HG02642 (cell line): ENCODE measurements at regions not wholly inside any gene's neighbourhood (a gene's known extent, or its start where the extent isn't known, plus 50 kb on each side); places are given as distances from the start of the nearest gene placed in this dataset.

Experiments used
- ATAC-seq: cut with Tn5 transposase; IDR thresholded peaks from one replicate; pipeline ENCODE4 v1.9.1; 2021; ENCODE audit warnings: mild to moderate bottlenecking; ENCODE audit not compliant: unreplicated experiment, poor library complexity

DNA sequence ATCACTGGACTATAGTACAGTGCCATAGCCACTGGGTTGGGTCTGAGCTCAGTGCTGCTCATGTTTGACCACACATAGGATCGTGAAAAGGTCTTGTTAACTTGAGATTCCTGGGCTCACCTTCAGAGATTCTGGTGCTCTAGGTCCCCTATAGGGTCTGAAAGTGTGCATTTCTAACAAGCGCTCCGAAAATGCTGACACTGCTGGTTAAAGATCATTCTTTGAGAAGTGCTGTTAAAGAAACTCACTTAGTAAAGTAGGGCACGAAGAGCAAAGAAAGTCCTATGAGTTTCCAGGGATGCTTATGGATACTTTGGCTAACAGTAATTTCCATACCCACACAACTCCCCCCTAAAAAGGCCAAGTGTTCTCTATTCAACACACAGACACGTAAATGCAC, 108.1 kb upstream of the PAX6 start:
- ATAC-seq = no peak

DNA sequence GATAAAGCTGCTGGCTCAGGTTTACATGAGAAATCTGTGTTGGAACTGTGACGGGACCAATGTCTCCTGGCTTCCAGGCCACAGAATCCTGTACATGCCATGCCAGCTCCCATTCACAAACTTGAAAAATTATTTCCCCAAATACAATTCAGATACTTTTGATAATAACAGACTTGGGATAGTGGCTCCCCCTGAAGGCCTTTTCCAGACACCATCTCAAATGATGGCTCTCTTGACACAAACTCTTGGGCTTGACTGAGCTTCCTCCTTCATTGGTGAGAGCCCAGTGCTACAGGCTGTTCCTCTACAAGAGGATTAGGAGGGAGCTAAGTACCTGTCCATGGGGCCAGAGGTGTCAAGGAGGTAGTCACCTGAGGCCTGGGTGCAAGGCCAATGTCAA, 104.7 kb upstream of the PAX6 start:
- ATAC-seq = no peak

DNA sequence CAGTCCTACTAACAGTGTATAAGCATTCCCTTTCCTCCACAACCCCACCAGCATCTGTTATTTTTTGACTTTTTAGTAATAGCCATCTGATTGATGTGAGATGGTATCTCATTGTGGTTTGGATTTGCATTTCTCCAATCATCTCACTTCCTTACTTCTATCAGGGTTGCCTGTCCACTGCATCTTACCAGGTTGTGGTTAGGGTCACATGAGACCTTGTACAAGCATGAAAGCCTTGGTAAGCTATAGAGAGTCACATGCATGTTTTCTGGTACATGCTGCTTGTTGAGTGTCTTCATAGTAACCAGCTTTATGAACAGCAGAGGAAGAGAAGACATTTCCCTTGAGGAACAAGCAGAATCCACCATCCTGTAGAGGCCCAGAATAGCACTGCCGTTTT, 102.9 kb upstream of the PAX6 start:
- no peak for ATAC-seq

DNA sequence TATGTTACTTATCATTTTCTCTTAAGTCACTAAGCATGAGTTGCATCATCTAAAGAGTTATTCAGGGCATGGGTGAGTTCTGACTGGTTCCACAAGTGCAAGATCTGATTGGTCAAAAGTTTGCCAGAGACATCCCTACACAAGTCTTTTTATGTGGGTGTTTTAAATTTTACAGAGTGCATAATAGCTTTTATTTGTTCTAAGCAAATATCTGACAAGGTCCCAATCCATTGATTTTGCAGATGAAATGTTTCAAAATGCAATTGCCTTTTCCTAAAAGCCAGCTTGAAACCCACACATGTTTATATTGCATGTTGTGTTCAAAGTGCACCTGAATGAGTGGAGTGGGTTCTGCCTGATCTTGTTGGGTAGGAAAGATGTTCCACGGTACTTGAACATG, 101.7 kb upstream of the PAX6 start:
- no peak for ATAC-seq

DNA sequence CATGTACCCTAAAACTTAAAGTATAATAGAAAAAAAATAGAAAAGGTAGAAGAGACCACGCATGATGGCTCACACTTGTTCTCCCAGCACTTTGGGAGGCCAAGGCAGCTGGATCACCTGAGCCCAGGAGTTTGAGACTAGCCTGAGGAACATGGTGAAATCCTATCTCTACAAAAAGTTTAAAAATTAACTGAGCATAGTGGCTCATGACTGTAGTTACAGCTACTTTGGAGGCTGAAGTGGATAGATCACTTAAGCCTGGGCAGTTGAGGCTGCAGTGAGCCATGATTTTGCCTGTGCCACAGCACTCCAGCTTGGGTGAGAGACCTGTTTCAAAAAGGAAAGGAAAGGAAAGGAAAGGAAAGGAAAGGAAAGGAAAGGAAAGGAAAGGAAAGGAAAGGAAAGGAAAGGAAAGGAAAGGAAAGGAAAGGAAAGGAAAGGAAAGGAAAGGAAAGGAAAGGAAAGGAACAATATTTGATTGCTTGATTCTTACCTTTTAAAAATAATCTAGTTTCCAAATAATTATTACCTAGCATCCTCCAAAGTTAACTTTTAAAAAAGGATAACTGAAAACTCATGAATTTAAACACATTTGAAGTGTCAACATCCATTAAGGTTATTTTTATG, 99.9 kb upstream of the PAX6 start:
- ATAC-seq = no peak

DNA sequence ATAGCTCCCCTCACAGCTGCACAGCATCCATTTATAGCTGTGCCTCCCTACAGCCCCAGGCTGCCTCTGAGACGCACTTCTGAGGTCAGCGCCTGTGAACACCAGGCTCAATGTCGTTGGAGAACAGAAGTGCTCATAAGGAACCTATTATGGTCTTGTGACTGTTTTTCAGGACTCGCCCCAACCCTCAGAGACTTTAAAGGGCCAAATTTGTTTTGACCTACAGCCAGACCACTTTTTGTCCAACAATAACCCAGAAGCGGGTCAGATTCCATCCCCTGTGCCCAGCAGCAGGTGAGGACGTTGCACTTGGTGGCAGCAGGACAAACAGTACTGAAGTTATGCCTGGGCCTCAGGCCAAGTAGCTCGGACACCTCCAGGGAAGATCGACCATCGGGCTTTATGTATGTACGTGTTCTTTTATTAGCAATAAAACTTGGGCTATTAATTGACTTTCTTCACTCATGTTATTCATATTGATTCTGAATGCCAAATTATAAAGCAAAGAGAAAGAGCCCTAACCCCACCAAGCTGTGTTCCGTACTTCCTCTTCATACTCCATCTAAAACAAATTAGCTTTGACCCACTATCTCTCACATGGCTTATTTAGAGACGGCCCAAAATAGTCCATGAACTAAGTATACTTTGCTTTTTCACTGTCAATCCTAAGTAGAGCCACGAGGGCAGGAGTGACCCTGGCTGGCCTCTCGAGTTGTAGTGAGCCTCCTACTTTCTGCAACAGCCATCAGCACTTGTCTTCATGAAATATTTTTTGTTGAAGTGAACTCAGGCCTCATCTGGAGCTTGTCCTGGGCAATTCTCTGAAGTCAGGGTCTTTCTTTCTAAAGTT, 92.3 kb upstream of the PAX6 start:
- no peak for ATAC-seq

DNA sequence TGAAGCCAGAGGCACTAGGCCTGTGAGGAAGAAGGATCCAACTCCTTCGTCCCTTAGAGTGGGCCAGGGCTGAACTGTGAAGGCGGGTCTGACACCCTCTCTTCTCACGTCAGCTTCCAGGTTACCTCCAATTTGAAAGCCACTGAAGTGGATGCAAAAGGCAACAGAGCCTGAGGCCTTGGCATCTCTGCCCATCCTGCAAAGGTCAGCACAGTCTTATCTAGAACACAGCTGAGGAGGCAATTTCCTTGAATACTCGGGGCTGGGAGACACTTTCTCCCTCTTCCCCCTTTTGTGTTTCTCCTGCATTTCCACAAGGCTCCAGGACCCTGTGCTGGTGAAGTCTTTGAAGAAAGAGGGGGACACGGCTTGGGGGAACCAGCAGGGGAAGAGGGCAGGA, 91.6 kb upstream of the PAX6 start:
- no peak for ATAC-seq

DNA sequence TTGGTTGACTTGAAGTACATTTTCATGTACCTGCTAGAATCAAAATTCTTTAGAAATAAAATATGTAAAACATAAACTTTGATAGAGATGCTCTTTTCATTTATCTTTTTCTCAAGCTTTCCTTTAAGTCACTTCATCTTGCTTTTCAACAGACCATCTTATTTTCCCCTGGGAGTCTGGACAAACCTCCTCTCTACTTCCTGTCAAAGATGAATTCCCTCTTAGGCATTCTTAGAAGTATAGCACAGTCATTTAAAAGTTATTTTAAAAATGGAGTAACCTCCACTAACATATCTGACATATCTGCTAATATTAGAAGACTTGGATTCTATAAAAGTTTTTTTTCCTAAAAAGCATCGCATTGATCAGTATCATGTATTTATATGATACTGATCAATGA, 84.8 kb upstream of the PAX6 start:
- no peak for ATAC-seq

DNA sequence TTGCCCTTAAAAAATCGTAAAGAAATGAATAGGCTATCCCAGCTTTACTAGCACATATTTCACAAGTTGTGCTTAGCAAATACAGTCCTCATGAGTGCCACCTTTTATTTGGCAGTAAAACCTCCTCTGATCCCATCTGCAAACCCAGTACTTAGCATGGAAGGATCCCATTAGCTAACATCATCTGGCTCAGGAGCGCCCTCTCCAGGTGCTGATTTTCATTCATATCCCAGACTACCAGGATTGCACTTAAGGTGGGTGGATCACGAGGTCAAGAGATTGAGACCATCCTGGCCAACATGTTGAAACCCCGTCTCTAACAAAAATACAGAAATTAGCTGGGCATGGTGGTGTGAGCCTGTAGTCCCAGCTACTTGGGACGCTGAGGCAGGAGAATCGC, 76.1 kb upstream of the PAX6 start:
- ATAC-seq = no peak

DNA sequence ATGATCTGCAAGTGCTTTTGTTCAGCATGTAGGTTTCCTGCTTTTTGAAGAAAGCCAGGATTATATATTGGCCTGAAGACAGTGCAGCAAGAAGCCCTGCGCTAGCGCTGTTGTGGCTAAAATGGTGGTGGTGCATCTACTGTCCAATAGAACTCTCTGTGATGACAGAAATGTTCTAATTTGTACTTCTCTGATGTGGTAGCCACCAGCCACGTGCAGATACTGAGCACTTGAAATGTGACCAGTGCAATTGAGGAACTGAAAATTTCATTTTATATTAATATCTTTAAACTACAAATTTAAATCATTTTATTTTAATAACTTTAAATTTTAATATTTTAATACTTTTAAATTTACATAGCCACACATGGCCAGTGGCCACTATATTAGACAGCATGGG, 73.0 kb upstream of the PAX6 start:
- ATAC-seq = no peak

DNA sequence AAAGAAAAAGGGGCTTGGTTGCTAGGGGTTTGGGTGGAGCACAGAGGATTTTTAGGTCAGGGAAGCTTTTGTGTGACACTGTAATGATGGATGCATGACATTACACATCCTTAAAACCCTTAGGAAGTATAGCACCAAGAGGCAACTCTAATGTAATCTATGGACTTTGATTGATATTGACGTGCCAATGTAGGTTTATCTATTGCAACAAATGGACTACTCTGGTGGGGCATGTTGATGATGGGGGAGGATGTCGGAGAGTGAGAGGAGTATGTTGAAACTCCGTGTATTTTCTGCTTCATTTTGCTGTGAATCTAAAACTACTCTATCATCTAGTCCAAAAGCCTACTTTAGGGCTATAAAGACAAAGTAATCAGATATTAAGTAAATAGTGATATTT, 72.3 kb upstream of the PAX6 start:
- no peak for ATAC-seq

DNA sequence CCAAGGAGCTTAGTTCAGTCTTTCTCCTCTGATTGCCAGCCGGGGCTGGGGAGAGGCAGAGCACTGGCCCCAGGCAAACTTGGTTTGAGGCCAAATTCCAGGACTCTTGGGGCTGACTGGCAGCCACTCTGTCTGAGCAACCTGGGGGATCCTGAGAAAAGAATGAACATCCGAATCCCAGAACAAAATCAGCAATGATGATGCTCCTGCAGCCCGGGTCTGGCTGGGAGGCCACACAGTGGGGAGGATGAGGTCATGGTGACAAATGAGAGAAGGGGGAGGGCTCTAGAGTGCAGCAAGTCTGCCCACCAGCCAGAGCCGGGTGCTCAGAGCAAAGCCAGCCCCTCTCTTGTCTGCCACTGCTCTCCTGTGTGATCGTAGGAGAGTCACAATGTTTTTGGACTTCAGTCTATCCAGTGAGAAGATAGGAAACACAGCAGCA, 71.8 kb upstream of the PAX6 start:
- no peak for ATAC-seq

DNA sequence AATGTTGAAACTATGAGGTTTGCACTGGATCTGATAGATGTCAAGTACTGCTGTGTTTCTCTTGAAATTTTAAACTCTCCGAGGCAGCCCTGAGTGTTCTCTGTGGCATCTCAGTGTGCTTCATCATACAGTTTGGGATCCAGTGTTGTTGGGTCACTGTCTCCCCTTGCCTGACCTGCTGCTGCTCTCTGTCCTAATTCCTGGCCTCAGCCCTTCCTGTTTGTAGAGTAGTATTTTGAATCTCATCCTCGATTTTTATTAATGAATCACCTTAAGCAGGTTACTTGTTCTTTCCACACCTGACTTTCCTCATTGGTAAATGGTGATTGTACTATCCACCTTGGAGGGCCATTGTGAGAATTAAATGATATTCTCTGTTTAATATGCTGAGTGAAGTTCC, 70.7 kb upstream of the PAX6 start:
- ATAC-seq = no peak

DNA sequence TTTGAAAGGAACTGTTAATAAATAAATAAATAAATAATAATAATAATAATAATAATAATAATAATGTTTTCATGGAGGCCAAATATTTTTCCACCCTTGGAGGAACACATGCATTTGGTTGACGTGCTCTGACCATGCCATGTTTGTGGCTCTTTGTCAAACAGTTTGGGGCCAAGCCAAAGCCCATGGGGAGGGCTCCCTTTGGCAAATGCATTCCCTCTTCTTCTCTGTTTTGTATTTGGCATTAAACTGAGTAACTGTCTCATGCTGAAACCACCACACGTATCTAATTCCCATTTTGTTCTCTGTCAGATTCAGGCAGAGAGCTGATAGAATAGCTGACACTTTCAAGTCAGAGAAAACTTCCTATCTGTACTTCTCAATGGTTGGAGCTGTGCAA, 68.6 kb upstream of the PAX6 start:
- ATAC-seq = no peak

DNA sequence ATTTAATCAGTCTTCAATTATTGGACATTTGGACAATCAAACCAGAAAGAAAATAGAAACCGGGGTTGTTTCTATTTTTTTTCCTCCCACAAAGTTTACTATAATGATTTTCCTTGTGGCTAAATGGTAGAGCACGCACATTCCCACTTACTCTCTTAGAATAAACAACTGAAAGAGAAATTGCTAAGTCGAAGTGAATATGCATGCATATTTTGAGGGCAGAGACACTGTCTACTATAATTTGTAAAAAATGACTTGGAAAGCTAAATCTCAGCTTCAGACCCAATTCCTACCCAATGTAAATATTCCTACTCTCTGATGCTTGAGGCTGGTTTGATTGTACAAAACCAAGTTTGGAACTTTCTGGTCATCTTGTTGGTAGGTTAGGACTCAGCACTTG, 66.7 kb upstream of the PAX6 start:
- ATAC-seq = no peak

DNA sequence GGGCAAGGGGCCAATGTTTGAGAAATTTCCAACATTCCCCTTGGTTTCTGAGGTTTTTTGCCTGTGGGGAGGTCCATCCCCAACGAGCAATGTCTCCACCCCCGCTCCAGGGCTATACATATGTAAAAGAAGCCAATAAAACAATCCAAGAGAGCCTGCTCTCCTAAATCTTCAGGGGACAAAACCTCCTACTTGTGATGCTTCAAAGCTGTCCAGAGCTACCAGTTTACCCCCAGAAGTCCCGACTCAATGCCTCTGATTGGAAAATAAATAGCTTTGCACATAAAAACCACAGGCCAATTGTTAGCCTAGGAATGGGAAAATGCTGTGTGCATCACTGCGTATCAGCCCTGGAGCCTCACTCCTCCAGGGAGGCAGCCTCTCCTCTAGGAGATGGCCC, 66.0 kb upstream of the PAX6 start:
- ATAC-seq = no peak

DNA sequence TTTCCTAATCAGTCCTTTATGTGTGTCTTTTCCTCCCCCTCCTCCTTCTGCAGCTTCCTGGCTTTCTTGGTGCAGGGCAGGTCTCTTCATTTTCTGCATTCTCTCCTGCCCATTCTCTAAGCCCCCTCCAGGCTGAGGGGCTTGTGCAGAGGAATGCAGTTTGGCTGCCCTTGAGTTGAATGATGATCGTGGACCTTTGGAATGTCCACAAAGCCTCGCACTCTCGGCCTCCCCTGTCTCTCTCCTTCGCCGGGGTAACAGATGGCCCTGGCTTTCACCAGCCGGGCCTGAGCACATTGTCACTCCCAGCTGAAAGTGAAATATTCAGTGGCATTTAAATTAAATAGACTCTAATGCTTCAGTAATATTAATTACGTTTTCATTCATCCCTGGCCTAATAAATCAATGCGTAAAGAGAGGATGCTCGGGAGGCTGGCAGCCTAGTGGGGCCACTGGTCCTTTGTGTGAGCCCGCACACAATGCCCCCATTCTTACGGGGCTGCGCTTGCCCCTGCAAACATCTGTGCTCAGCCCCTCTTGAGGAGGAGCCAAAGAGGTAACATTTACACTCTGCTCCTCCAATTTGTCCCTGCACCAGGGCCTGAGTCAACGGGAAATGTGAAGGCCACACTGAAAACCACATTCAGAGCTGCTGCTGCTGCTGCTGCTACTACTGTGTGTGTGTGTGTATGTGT, 64.9 kb upstream of the PAX6 start:
- ATAC-seq = no peak

DNA sequence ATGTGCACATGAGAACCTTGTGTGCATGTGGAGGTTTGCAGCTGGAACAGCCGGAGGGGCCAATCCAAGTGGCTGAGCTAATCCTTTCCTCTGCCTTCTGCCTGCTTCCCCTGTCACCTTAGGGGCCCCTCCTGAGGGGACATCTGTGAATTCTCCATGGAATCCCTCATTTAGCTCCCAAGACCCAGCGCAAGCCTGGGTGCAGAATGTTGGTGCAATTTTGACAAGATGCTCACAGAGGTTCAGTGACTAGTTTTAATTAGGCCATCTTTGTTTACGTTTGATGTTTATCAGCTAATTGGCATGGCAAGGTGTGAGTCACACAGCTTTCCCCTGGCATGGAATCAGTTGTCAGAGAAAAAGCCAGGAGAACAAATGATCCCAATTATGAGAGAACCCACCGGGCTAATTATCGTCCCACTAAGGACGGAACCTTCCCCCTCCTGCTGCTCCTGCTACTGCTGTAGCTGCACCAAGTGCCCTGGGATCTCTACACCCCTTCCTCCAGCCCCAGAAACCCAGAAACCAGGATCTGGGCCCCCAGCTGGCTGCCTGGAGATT, 63.6 kb upstream of the PAX6 start:
- ATAC-seq = no peak

DNA sequence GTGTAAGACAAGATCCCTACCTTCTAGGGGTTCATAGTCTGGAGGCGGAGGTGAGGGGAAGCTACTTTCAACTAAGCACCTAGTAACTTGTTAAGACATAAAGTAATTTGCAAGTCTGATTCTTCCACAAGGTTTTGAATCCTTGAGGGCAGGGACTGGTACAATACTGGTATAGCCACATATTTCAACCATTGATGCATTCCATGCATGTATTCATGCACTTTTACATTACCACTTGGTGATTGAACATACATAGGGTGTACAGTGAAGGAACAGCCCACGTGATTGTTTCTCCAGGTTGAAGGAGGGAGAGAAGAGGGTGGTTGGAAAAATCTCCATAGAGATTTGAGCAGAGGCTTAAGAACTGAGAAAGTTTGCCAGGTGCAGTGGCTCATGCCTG, 62.0 kb upstream of the PAX6 start:
- ATAC-seq = no peak

DNA sequence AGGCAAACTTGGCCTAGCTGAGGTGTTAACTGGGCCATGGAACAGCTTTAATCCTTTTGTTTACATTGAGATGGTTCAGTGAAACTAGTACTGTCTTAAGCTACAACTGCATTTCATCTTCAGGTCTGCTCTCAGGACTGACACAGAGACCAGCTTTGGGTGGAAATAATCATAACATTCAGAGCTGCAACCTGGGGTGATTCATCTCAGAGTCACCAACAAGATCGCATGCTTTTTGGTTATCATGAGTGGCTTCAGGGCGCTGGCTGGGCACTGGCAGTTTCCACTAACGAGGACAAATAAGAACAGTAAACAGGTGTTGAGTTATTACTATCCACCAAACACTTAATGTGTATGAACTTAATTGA, 60.9 kb upstream of the PAX6 start:
- ATAC-seq = no peak

DNA sequence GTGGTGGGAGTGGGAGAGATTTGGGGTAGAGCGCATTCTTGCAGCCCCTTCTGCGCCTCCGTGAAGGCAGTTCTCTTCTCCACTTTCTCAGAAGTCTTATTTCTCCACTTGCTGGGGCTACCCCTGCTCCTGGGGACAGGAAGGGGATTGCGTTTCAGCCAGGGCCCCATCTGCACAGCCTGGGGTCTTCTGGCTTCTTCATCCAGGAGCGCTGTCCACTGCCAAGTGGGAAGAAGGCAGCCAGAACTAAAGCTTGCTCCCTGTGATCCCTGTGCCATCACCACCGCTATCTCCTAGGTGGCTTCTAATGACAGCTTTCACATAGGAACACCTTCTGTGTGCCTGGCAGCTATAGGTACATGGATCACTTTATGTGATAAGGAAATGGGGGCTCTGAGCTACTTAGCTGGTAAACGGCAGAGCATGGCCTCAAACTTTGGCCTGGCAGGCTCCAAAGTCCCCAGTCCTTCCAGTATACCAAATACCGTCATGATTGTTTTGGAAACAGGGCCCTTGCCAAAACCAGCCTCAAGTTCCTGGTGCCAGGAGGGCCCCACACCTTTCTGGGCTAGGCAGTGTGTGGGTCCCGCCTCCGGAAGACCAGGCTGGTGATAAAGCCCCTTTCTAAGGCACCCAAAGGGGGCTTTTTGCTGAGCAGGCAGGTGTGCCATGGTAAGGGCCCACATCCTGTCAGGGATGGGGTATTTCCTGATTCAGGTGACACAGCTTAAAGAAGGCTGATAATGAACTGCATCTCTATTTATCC, 60.4 kb upstream of the PAX6 start:
- ATAC-seq = no peak
